GM20000 (cell line): ENCODE measurements at regions not wholly inside any gene's neighbourhood (a gene's known extent, or its start where the extent isn't known, plus 50 kb on each side); places are given as distances from the start of the nearest gene placed in this dataset.

ENCODE experiments used
- DNase-seq: peaks from one replicate; pipeline ENCODE4 v3.0.0; 2012; ENCODE audit warnings: low spot score
- TF ChIP-seq, protein P1 (sequence below): IDR thresholded peaks from 2 replicates; pipeline ENCODE4 v1.5.1; 2012; ENCODE audit warnings: mild to moderate bottlenecking, control low read depth; ENCODE audit errors: extremely low read depth, missing control alignments

DNA sequence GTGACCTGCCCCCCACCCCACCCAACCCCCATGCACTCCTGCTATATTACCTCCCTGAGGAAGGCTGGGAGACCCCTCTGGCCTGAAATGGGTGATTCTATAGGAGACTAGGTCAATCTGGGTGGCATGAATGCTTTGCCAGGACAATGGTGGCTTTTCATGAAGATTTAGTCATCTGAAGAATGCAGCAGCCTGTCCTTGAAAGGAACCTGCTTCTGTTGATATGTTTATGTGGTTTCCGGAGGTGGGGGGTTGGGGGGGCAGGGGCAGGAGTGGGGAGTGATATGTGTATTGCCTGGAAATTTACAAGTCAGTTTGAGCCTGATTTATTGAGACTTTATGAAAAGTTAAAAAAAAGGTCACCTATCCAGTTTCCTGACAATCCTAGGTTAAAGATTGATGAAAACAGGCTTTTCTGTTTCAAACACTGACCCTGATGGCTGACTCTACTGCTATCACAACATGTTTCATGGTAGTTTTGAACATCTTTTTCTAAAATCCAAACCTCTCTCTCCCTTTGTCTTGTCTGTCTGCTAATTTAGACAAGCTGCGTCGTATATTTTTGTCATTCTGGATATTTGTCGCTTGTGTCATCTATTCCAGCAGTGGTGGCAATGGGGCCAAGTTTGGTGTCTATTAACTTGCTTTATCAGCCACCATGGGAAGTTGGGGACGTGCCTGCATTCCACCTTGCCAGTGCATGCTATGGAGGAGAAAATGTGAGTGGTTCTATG lies 153.7 kb upstream of the EGFLAM start:
- TF ChIP-seq, protein P1, sequence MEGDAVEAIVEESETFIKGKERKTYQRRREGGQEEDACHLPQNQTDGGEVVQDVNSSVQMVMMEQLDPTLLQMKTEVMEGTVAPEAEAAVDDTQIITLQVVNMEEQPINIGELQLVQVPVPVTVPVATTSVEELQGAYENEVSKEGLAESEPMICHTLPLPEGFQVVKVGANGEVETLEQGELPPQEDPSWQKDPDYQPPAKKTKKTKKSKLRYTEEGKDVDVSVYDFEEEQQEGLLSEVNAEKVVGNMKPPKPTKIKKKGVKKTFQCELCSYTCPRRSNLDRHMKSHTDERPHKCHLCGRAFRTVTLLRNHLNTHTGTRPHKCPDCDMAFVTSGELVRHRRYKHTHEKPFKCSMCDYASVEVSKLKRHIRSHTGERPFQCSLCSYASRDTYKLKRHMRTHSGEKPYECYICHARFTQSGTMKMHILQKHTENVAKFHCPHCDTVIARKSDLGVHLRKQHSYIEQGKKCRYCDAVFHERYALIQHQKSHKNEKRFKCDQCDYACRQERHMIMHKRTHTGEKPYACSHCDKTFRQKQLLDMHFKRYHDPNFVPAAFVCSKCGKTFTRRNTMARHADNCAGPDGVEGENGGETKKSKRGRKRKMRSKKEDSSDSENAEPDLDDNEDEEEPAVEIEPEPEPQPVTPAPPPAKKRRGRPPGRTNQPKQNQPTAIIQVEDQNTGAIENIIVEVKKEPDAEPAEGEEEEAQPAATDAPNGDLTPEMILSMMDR: no peak
- DNase-seq: no peak

GRCh38 chr5:38101897-38102296 lies 156.5 kb upstream of the EGFLAM start:
- no peak for DNase-seq
- TF ChIP-seq, protein P1: no peak

- no peak for DNase-seq
- TF ChIP-seq, protein P1: no peak
These were observed 158.9 kb upstream of the EGFLAM start for GRCh38 chr5:38099205-38100168.

DNA sequence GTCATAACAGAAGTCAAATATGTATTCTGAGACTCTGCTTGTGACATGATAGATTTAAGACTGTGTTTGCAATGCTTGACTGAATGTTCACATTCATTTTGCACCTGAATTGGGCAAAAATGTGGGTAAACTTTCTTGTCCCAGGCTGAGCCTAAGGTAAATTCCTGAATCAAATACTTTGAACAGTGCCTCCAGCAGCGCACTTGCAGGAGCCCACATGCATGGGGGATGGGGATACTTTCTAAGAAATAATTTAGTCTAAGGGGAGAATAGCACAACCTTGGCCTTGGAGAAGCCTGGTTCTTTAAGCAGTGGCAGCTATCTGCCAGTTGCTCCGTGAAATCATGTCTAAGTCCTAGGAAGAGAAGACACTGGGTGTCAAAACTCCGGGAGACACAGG lies 163.5 kb upstream of the EGFLAM start:
- TF ChIP-seq, protein P1: no peak
- no peak for DNase-seq

GRCh38 chr5:38093855-38094254 lies 164.5 kb upstream of the EGFLAM start:
- no peak for DNase-seq
- TF ChIP-seq, protein P1: no peak

DNA sequence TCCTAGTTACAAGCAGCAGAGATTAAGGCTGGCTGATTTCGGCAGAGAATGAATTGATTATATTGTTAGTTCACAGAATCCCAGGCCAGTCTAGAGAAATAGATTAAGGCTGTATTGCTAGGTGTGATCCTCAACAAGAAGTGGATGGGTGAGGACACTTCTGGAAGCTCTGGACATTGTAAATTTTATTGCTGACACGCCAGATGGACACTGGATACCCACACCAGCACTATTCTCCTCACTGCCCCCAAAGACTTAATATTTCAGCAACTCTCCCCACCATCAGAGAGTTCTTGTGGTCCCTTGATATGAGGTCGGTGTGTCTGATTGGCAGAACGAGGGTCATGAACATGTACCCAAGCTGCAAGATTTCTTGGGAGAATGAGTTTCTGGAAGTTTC lies 171.6 kb upstream of the EGFLAM start:
- no peak for DNase-seq
- TF ChIP-seq, protein P1: no peak
